IMR-90 (cell line): ENCODE measurements at regions not wholly inside any gene's neighbourhood (a gene's known extent, or its start where the extent isn't known, plus 50 kb on each side); places are given as distances from the start of the nearest gene placed in this dataset.

ENCODE experiments used
- ATAC-seq: fragments of 200-7000 bp; cut with Tn5 transposase; 2 replicates; pipeline ENCODE4 v1.9.1; 2020; ENCODE audit warnings: low read depth, mild to moderate bottlenecking, moderate library complexity
- BruUV-seq: library from RNA; stranded (reverse); fragments of 400-500 nt; replicated peaks from 2 replicates; lab custom pipeline; 2021; lab: Mats Ljungman, UMichigan
- CTCF ChIA-PET: fragments of 300-600 bp; formaldehyde crosslinking; extraction: SDS; loops from one replicate; lab custom pipeline; 2021; ENCODE audit warnings: antibody characterized with exemption; lab: Yijun Ruan, JAX
- POLR2A ChIA-PET: fragments of 300-600 bp; sonication (Branson Sonifier 250); formaldehyde crosslinking; loops from one replicate; lab custom pipeline; 2022; ENCODE audit warnings: antibody characterized with exemption; ENCODE audit not compliant: unreplicated experiment; lab: Charles Lee
- DNase-seq: peaks from one replicate; pipeline ENCODE4 v3.0.0; 2013
- H2AFZ ChIP-seq: replicated peaks from 2 replicates; pipeline ENCODE3; 2013; ENCODE audit warnings: low read length, mild to moderate bottlenecking; ENCODE audit not compliant: poor library complexity
- H2AK5ac ChIP-seq: 2 replicates; pipeline ENCODE4 v1.6.1; 2013; ENCODE audit warnings: low read depth, low read length, inconsistent platforms
- H2AK9ac ChIP-seq: replicated peaks from 2 replicates; pipeline ENCODE3; 2013; ENCODE audit warnings: mild to moderate bottlenecking, low read depth, low read length, moderate library complexity; ENCODE audit not compliant: poor library complexity
- H2BK120ac ChIP-seq: 2 replicates; pipeline ENCODE4 v1.6.1; 2013; ENCODE audit warnings: low read depth, low read length, inconsistent platforms
- H2BK15ac ChIP-seq: 3 replicates; pipeline ENCODE4 v1.6.1; 2013; ENCODE audit warnings: low read depth, low read length, inconsistent platforms
- H2BK20ac ChIP-seq: 2 replicates; pipeline ENCODE4 v1.6.1; 2013; ENCODE audit warnings: low read depth, mild to moderate bottlenecking, inconsistent platforms, low read length, moderate library complexity
- H2BK5ac ChIP-seq: 2 replicates; pipeline ENCODE4 v1.6.1; 2013; ENCODE audit warnings: mild to moderate bottlenecking, low read depth, low read length, inconsistent platforms; ENCODE audit not compliant: poor library complexity, severe bottlenecking
- H3K14ac ChIP-seq: replicated peaks from 2 replicates; pipeline ENCODE4 v1.6.1; 2013; ENCODE audit warnings: low read depth, low read length, inconsistent platforms
- H3K18ac ChIP-seq: 2 replicates; pipeline ENCODE4 v1.6.1; 2013; ENCODE audit warnings: low read depth, low read length, control low read depth
- H3K23ac ChIP-seq: 2 replicates; pipeline ENCODE4 v1.6.1; 2013; ENCODE audit warnings: low read depth, low read length, inconsistent platforms
- H3K27ac ChIP-seq: 2 replicates; pipeline ENCODE4 v1.5.1; 2013; ENCODE audit warnings: mild to moderate bottlenecking, control low read depth, low read length; ENCODE audit not compliant: insufficient read depth
- H3K27me3 ChIP-seq: 2 replicates; pipeline ENCODE4 v1.6.1; 2013; ENCODE audit warnings: low read length; ENCODE audit not compliant: control insufficient read depth, insufficient read depth
- H3K36me3 ChIP-seq: 2 replicates; pipeline ENCODE4 v1.6.1; 2013; ENCODE audit warnings: low read length, mixed read lengths; ENCODE audit not compliant: control insufficient read depth, insufficient read depth
- H3K4ac ChIP-seq: 2 replicates; pipeline ENCODE4 v1.6.1; 2013; ENCODE audit warnings: low read depth, low read length, inconsistent platforms
- H3K4me1 ChIP-seq: 2 replicates; pipeline ENCODE4 v1.6.1; 2013; ENCODE audit warnings: low read length, mixed read lengths; ENCODE audit not compliant: control insufficient read depth, insufficient read depth
- H3K4me2 ChIP-seq: 2 replicates; pipeline ENCODE4 v1.6.1; 2013; ENCODE audit warnings: low read depth, mild to moderate bottlenecking, control low read depth, low read length, moderate library complexity
- H3K4me3 ChIP-seq: 2 replicates; pipeline ENCODE4 v1.5.1; 2013; ENCODE audit warnings: low read depth, mild to moderate bottlenecking, control low read depth, low read length, moderate library complexity; ENCODE audit not compliant: insufficient read depth
- H3K56ac ChIP-seq: 2 replicates; pipeline ENCODE4 v1.6.1; 2013; ENCODE audit warnings: low read length, inconsistent platforms; ENCODE audit not compliant: insufficient read depth; ENCODE audit errors: extremely low read depth
- H3K79me1 ChIP-seq, 2 experiments: 2 replicates each; pipeline ENCODE4 v1.6.1; 2013; ENCODE audit warnings: low read length in 2 of 2, inconsistent platforms in 1 of 2, low read depth in 1 of 2
- H3K9ac ChIP-seq: 2 replicates; pipeline ENCODE4 v1.6.1; 2013; ENCODE audit warnings: low read depth, low read length, control low read depth
- H3K9me1 ChIP-seq: 2 replicates; pipeline ENCODE4 v1.6.1; 2013; ENCODE audit warnings: low read length, inconsistent platforms; ENCODE audit not compliant: insufficient read depth
- H3K9me3 ChIP-seq: 2 replicates; pipeline ENCODE4 v1.6.1; 2013; ENCODE audit warnings: low read length; ENCODE audit not compliant: control insufficient read depth, insufficient read depth
- H4K20me1 ChIP-seq: 2 replicates; pipeline ENCODE4 v1.6.1; 2013; ENCODE audit warnings: low read length, inconsistent platforms; ENCODE audit not compliant: insufficient read depth
- H4K5ac ChIP-seq: 2 replicates; pipeline ENCODE4 v1.6.1; 2013; ENCODE audit warnings: mild to moderate bottlenecking, low read depth, low read length, control low read depth
- H4K8ac ChIP-seq, 2 experiments: 2 replicates each; pipeline ENCODE4 v1.6.1; 2013; ENCODE audit warnings: low read depth in 2 of 2, low read length in 2 of 2, control low read depth in 1 of 2, inconsistent platforms in 1 of 2
- H4K91ac ChIP-seq: 2 replicates; pipeline ENCODE4 v1.6.1; 2013; ENCODE audit warnings: low read depth, low read length, inconsistent platforms; ENCODE audit not compliant: insufficient read depth
- CEBPB ChIP-seq: IDR thresholded peaks from 2 replicates; pipeline ENCODE4 v1.6.1; 2012; ENCODE audit warnings: low read depth, low read length, improper control_type of control experiment
- MAFK ChIP-seq: IDR thresholded peaks from 2 replicates; pipeline ENCODE4 v1.6.1; 2012; ENCODE audit warnings: low read depth, low read length, improper control_type of control experiment
- MAZ ChIP-seq: IDR thresholded peaks from 2 replicates; pipeline ENCODE4 v1.6.1; 2012; ENCODE audit warnings: low read depth, mild to moderate bottlenecking, low read length, improper control_type of control experiment, moderate library complexity, borderline replicate concordance
- NFE2L2 ChIP-seq: fragments of 150-350 bp; IDR thresholded peaks from 2 replicates; pipeline ENCODE4 v1.6.1; 2016; ENCODE audit warnings: low read depth, mild to moderate bottlenecking, low read length
- POLR2A ChIP-seq: IDR thresholded peaks from 2 replicates; pipeline ENCODE4 v1.6.1; 2012; ENCODE audit warnings: mild to moderate bottlenecking, low read depth, low read length
- RAD21 ChIP-seq: IDR thresholded peaks from 2 replicates; pipeline ENCODE4 v1.6.1; 2012; ENCODE audit warnings: low read length, improper control_type of control experiment
- RCOR1 ChIP-seq: IDR thresholded peaks from 2 replicates; pipeline ENCODE4 v1.6.1; 2012; ENCODE audit warnings: mild to moderate bottlenecking, low read length, improper control_type of control experiment; ENCODE audit not compliant: insufficient replicate concordance
- RFX5 ChIP-seq: IDR thresholded peaks from 2 replicates; pipeline ENCODE4 v1.8.0; 2012; ENCODE audit warnings: low read depth, mild to moderate bottlenecking, low read length, moderate library complexity
- SMC3 ChIP-seq: fragments of 150-350 bp; IDR thresholded peaks from 2 replicates; pipeline ENCODE4 v1.6.1; 2016; ENCODE audit warnings: low read depth, mild to moderate bottlenecking, antibody characterized with exemption, low read length, moderate library complexity
- WGBS, 2 experiments: methylation state at CpG; one replicate each; pipeline versions ENCODE4 v1.1.5 to v1.1.7; 2013; ENCODE audit warnings: missing lambda C conversion rate in 2 of 2; ENCODE audit not compliant: insufficient read length in 1 of 2; ENCODE audit errors: extremely low coverage in 2 of 2; 5-methylcytosine and 5-hydroxymethylcytosine counted together
- dilution Hi-C: fragments of 300-500 bp; cut with HindIII; formaldehyde crosslinking; loops from one replicate; pipeline ENCODE4 v1.14.3; 2018; ENCODE audit warnings: low sequenced_read_pairs; ENCODE audit not compliant: unreplicated experiment
- in situ Hi-C: fragments of 300-500 bp; cut with MboI; formaldehyde crosslinking; loops from 3 replicates; pipeline ENCODE4 v1.14.3; 2019; ENCODE audit warnings: low sequenced_read_pairs, inconsistent platforms, mixed read lengths
- intact Hi-C: fragments of 100-400 bp; cut with micrococcal nuclease; formaldehyde crosslinking; loops from 2 replicates; pipeline ENCODE4 v1.10.0; 2022
- TF ChIP-seq, protein P1 (sequence below): fragments of 150-350 bp; IDR thresholded peaks from 2 replicates; pipeline ENCODE4 v1.6.1; 2016; ENCODE audit warnings: low read depth, mild to moderate bottlenecking, low read length, moderate library complexity, borderline replicate concordance
- TF ChIP-seq, protein P2 (sequence below): fragments of 150-350 bp; IDR thresholded peaks from 2 replicates; pipeline ENCODE4 v1.6.1; 2017; ENCODE audit warnings: mild to moderate bottlenecking, antibody characterized with exemption, low read length, low read depth
- TF ChIP-seq, protein P3 (sequence below): conservative IDR thresholded peaks from 2 replicates; pipeline ENCODE4 v1.5.1; 2012; ENCODE audit warnings: mild to moderate bottlenecking, low read depth, low read length, improper control_type of control experiment

DNA sequence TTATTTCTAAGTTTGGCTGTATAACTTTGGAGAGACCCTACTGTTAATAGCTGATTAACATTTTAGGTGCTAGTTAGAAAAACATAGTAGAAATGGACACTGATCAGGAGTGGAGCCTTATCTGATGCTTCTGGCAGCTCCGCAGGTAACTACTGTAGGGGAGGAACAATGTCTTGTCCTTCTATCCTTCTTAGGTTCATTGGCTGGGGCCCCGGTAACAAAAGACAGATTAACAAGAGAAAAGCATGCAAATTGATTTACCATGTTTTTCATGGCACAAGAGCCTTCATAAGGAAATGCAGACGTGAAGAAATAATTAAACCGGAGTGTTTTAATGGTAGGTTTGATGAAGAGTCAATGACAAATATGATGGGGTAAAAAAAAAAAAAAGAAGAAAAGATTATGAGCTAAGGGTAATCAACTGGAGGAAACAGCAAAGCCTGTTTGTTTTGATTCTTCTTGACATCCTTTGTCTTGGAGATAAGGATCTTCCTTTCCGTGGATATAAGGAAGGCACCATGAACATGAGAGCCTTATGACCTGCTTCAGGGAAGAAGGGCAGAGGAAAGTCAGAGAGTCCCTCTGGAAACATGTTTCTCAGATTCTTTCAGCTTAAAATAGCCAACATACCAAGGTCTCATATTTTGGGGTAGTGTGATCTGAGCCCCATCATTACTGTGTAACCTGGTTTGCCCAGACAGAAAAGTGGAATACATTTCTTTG, 62.4 kb upstream of the GCFC2 start:
- POLR2A ChIA-PET: no interaction called here
- CTCF ChIA-PET: no interaction called here
- dilution Hi-C loops: no loop called here

More for the DNA sequence above, 62.4 kb upstream of the GCFC2 start:
- Histone ChIP-seq H2BK15ac (no peak overlapping the region), H3K36me3 (no peaks in the 10 kb centered on the region), H3K18ac (no peak overlapping the region), H4K8ac (no peak overlapping the region), H3K79me1 (no peaks in the 10 kb centered on the region), H3K9me1 (no peaks in the 10 kb centered on the region), H4K5ac (no peak overlapping the region), H3K4me1 (no peaks in the 10 kb centered on the region), H2AK9ac (no peak overlapping the region), H4K20me1 (no peaks in the 10 kb centered on the region), H3K4me2 (no peak overlapping the region), H3K9me3 (no peaks in the 10 kb centered on the region), H2BK5ac (no peak overlapping the region), H2AK5ac (no peak overlapping the region), H2BK20ac (no peak overlapping the region), H3K27me3 (no peaks in the 10 kb centered on the region), H3K4ac (no peak overlapping the region), H3K4me3 (no peak overlapping the region), H2BK120ac (no peak overlapping the region), H3K9ac (no peak overlapping the region), H3K14ac (no peak overlapping the region), H3K27ac (no peak overlapping the region), H4K91ac (no peak overlapping the region), H2AFZ (no peak overlapping the region), H3K56ac (no peak overlapping the region), H3K23ac (no peak overlapping the region)
- no peak for DNase-seq
- in situ Hi-C loops: no loop called here
- intact Hi-C loops: no loop called here
- 20% methylated on average over 2 of the region's 5 CpGs; no CpG with 5 or more reads in 1 of the 2 experiments for WGBS, 2 experiments
- BruUV-seq: no TSS peak
- no peak for TF ChIP-seq RCOR1
- TF ChIP-seq POLR2A: no peak
- no peak for TF ChIP-seq NFE2L2
- no peak for TF ChIP-seq CEBPB
- TF ChIP-seq MAZ: no peak
- TF ChIP-seq RAD21: no peak
- TF ChIP-seq, protein P1, sequence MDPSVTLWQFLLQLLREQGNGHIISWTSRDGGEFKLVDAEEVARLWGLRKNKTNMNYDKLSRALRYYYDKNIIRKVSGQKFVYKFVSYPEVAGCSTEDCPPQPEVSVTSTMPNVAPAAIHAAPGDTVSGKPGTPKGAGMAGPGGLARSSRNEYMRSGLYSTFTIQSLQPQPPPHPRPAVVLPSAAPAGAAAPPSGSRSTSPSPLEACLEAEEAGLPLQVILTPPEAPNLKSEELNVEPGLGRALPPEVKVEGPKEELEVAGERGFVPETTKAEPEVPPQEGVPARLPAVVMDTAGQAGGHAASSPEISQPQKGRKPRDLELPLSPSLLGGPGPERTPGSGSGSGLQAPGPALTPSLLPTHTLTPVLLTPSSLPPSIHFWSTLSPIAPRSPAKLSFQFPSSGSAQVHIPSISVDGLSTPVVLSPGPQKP: no peak
- TF ChIP-seq SMC3: no peak
- TF ChIP-seq, protein P2, sequence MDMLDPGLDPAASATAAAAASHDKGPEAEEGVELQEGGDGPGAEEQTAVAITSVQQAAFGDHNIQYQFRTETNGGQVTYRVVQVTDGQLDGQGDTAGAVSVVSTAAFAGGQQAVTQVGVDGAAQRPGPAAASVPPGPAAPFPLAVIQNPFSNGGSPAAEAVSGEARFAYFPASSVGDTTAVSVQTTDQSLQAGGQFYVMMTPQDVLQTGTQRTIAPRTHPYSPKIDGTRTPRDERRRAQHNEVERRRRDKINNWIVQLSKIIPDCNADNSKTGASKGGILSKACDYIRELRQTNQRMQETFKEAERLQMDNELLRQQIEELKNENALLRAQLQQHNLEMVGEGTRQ: no peak
- no peak for TF ChIP-seq MAFK
- TF ChIP-seq, protein P3, sequence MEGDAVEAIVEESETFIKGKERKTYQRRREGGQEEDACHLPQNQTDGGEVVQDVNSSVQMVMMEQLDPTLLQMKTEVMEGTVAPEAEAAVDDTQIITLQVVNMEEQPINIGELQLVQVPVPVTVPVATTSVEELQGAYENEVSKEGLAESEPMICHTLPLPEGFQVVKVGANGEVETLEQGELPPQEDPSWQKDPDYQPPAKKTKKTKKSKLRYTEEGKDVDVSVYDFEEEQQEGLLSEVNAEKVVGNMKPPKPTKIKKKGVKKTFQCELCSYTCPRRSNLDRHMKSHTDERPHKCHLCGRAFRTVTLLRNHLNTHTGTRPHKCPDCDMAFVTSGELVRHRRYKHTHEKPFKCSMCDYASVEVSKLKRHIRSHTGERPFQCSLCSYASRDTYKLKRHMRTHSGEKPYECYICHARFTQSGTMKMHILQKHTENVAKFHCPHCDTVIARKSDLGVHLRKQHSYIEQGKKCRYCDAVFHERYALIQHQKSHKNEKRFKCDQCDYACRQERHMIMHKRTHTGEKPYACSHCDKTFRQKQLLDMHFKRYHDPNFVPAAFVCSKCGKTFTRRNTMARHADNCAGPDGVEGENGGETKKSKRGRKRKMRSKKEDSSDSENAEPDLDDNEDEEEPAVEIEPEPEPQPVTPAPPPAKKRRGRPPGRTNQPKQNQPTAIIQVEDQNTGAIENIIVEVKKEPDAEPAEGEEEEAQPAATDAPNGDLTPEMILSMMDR: no peak
- no peak for TF ChIP-seq RFX5
- no peak for ATAC-seq
